NCI-H1417 (cell line): ENCODE measurements at regions not wholly inside any gene's neighbourhood (a gene's known extent, or its start where the extent isn't known, plus 50 kb on each side); places are given as distances from the start of the nearest gene placed in this dataset.
A peak's percentile ranks its signal among the peaks of the same experiment; 100 is the strongest.
"Not testable (repeated sequence)": the region's sequence is repeated elsewhere in the genome, so short reads cannot be mapped to it uniquely, and the experiment has no call there.

Source experiments
- DNase-seq, 3 experiments: peaks; one replicate each; lab custom pipeline; 2025; lab: John Stamatoyannopoulos, UW

DNA sequence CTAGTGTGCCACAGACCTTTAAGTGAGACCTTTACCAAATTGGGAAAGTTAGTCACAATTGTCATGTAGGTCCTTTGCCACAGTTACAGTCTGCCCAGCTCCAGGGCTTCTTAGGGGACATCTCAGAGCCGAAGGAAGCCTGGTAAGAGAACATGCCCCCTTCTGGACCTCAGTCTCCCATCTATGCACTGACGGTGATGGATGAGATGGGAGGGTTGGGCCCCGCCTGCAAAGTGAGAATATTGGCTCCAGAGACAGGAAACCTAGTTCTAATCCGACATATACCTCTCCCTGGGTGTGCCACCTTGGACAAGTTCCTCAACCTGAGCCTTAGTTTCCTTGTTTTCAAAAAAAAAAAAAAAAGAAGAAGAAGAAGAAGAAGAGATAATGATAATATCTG is 85.1 kb upstream of the NAV2 start:
- no peak for DNase-seq

DNA sequence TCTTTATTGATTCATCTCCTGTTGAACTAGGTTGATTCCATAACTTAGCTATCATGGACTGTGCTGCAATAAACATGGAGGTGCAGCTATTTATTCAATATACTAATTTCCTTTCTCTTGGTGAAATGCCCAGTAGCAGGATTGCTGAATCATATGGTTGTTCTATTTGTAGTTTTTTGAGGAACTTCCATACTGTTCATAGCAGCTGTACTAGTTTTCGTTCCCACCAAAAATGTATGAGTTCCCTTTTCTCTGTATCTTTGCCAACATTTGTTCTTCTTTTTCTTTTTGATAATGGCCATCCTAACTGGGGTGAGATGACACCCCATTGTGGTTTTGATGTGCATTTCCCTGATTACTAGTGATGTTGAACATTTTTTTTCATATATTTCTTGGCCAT is 87.2 kb upstream of the NAV2 start:
- no peak for DNase-seq

DNA sequence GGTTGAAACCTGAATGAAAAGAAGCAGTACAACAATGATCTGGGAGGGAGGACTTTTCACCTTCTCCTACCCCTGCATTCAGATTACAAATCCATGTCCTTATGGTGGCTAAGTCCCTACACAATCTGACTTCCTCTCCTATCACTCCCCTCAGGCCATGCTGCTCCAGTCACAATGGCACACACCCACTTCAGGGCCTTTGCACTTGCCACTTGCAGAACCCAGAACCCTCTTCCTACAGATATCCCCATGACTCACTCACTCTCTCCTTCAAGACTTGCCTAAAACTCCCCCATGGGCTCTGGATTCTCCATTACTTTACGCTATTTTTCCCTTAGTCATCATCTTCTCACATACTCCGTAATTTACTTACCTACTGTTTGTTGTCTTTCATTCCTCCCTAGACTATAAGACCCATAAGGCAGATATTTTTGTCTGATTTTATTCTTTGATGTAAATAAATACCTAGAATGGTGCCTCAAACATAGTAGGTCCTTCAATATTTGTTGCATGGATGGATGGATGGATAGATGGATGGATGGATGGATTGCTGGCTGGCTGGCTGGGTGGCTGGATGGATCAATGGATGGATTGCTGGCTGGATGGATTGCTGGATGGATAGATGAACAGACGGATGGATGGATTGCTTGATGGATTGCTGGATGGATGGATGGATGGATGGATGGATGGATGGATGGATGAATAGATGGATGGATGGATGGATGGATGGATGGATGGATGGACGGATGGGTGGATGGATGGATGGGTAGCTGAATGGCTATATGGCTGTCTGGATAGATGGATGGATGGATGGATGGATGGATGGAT is 94.7 kb upstream of the NAV2 start:
- DNase-seq: no peak

DNA sequence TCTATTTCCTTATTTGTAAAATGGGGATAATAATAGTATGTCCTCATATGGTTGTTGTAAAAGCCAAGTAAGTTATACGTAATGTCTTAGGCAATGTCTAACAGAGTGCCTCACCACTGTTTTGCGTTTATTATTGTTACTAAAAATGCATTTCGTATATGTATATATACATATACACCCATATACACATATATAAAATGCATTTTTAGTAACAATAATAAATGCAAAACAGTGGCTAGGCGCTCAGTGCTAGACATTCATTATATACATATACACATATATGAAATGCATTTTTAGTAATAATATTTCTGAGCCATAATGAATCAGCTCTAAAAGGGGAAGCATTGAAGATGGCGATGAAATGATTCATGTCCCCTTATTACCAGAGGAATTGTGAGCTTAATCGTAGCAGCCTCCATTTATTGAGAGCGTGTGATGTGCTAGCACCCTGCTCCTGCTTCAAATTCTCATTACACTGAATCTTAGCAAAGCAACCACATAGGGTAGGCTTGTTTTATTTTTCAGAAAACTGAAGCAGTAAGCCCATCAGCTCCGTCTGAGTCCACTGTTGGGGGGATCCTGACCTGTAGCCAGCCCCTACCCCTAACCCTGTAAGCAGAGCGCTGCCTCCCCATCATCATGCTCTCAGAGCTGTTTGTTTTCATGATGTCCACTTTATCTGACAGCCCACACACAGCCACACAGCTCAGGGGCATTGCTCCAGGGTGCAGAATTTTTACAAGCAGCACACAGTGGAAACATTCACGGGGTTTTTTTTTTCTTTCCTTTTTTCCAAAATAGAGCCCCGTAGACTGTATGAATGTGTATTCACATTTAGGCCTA is 97.1 kb upstream of the NAV2 start:
- DNase-seq: no peak

DNA sequence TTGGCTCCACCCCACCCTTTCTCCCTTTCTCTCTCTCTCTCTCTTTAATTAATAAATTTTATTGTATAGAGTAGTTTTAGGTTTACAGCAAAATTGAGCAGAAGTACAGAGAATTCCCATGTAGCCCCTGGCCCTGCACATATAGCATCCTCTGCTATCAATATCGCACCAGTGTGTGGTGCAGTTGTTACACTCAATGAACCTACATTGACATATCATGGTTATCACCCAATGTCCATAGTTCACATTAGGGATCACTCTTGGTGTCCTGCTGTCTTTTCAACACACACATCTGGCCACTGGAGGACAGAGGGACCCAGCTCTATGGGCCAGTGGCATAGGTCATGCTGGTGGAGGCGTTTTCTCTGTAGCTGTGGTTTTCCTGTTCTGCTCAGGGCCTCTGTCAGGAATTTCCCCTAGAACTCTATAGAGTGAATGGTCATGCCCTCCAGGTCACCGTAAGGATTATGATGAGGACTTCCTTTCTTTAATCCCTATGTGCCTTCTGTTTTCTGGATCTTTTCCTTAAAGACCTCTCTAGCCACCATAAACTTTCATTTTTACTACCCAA is 98.2 kb upstream of the NAV2 start:
- no peak for DNase-seq

DNA sequence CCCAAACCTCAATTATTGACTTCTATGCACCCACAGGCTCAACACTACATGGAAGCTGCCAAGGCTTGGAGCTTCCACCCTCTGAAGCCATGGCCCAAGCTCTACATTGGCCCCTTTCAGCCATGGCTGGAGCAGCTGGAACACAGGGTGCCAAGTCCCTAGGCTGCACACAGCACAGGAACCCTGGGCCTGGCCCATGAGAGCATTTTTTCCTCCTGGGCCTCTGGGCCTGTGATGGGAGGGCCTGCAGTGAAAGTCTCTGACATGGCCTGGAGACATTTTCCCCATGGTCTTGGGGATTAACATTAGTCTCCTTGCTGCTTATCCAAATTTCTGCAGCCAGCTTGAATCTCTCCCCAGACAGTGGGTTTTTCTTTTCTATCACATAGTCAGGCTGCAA is 100.6 kb upstream of the NAV2 start:
- DNase-seq: not testable (repeated sequence)

DNA sequence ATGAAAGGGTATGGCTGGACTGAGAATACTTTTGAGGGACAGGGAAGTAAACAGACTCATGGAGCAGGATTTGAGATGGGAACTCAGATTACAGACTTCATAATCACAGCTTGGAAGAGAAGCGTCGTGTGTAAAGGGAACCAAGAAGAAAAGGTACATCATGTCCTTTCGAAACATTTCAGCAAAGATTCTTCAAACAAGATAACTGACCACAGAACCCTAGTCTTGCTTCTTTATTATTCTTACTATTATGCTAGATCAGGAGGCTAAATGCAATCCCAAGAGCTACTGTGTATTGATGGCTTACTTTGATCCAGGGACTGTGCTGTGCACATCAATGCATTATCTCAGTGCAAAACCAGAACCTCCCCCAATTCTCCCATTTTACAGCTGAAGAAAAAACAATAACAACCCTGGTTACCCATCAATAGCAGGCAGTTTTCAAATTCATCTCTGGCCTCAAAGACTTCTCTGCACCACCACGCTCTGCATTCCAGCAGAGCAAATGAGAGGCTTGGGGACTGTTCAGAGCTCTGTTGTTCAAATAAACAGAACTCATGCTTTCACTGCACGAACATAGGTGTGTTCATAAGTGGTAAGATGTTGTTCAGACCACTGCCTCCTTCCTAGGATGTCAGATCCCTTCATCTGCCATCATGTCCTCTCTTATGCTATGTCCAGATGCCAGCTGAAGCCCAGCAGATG is 104.8 kb upstream of the NAV2 start:
- no peak for DNase-seq

DNA sequence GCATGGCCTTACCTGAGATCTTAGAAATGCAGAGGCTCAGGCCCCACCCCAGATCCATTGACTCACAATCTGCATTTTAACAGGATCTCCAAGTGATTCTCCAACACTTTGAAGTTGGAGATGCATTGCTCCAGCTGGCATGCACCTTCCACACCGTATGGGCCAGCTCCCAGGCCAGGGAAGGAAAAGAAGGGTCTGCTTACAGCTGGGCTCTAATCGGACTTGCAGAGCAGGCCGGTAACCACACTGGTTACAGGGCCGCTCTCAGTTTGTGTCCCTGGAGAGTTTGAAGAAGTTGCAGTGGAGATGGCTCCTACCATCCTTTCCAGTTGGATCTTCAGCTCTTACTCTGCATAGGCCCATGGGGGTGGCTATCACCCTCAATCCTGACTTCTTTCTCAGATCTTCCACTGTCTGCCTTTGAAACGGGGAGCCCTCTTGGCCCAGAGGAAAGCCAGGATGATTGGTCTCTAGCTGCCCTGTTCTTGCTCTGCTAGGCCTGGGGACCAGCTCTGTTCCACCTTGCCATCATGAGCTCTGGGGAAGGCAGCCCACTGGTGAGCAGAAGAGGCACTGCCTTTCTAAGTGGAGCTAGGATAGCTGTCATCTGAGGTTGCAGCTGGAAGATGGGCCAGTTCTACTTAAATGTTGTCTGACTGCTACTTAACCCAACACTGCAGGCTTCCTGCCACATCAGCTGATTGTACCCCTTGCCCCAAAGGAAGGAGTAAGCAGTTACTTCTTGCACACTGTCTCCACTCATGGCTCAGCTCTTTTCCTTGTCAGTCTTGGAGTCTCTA is 105.6 kb upstream of the NAV2 start:
- no peak for DNase-seq

DNA sequence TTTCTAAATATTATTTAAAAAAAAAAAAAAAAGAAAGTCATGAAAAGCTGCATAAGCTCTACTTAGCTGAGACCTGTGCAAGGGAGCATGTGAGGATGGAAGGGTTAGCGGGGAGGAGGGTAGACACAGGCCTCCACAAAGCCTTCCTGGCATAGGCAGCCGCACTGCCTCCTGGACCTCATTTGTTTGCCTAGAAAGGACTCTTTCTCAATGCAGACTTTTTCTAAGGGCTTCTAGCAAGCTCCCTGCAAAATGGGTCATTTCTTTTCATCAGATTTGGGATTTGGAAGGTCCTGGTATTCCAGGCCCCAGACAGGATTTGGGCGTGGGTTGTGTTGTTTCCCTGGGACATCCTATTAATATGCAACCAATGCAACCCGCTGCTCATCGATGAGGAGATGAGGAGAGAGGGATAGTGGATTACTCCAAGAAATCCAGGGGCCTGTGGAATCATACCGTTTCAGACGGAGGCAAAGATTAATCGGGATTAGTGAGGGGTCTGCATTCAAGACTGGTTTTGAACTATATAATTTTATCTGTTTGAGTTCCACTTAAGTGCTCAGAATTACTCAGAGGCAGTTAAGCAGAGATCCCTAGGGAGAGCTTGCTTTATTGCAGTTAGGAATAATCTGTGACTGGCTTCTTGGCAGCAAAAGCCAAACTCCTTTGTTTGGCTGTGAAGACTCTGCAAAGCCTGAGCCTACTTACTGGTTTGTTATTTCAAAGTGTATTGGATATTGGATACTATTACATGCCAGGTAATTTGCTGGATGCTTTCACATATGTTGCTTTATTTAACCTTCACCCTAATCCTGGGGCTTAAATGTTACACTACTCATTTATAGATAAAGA is 106.9 kb upstream of the NAV2 start:
- peak in 2 of 3 experiments; percentile 25 to 58 for DNase-seq

DNA sequence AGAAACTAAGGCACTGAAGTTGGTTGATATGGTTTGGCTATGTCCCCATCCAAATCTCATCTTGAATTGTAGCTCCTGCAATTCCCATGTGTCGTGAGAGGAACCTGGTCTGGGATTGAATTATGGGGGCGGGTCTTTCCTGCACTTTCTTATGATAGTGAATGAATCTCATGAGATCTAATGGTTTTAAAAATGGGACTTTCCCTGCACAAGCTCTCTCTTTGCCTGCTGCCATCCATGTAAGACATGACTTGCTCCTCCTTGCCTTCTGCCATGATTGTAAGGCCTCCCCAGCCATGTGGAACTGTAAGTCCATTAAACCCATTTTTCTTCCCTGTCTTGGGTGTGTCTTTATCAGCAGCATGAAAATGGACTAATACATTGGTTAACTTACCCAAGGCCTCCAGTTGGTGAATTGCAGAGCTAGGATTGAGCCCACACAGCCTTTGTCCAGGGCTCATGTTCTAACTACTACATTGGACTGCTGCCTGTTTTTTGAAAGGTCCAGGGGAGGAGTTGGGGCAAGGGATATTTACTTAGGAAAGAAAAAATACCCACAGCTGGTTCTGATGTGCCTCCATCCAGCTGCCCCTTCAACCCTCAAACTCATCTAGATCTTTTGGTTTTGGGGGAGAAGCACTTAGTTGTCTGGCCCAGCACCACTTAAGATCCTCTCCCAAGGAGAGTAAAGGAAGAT is 107.8 kb upstream of the NAV2 start:
- DNase-seq: no peak

DNA sequence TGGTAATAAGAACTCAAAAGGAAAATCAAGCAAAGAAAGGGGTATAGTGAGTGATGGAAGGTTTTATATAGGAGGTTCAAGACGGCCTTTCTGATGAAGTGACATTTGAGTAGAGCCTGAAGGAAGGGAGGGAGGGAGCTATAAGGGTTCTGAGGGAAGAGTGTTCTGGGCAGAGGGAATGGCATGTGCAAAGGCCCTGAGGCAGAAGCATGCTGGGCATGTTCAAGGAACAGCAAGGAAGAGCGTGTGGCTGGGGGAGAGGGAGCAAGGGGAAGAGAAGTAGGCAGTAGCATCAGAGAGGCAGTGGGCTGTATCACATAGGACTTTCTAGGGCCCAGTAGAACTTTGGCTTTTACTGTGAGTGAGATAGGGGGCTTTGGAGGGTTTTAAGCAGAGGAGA is 108.9 kb upstream of the NAV2 start:
- no peak for DNase-seq

DNA sequence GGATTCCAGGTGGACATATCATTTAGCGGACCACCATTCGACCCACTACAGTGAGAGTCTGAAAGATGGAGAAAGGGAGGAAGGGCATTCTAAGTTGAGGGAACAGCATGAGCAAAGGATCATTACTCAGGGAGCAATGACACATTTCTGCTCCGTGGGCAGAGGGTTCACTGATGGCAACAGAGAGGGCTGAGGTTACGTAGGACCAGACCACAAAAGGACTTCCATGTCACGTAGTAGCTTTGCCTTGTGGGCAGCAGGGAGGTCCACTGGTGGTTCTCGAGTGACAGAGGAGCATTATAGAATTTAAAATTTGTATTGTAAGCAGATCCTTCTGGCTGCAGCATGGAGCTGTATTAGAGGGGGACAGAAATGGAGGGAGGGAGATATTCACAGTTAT is 109.7 kb upstream of the NAV2 start:
- DNase-seq: no peak

DNA sequence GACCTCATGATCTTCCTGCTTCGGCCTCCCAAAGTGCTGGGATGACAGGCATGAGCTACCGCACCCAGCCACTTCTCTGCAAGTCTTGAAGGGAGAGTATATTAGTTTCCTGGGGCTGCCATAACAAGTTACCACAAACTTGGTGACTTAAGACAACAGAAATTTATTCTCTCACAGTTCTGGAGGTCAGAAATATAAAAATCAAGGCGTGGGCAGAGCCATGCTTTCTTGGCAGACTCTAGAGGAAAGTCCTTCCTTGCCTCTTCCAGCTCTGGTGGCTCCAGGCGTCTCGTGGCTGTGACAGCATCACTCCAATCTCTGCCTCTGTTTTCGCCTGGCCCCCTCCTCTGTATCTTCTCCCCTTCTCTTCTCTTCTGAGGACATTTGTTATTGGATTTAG is 110.2 kb upstream of the NAV2 start:
- no peak for DNase-seq

DNA sequence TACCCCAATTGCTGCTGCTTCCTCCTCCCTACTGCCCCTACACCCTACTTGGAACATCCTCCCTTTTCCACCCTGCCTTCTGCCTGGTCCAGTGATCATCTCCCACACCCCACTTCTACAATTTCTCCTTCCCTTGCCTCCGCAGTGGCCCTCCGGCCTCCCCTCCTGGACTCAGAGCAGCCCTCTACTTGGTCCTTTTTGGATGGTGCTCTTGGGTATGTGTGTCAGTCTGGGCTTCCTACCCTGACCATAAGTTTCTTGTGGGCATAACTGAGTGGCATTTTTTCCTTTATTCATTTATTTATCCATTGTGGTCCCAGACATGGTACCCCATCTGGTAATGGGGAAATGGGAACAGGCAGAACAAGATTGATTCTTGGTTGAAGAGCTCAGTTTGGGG is 111.4 kb upstream of the NAV2 start:
- no peak for DNase-seq

DNA sequence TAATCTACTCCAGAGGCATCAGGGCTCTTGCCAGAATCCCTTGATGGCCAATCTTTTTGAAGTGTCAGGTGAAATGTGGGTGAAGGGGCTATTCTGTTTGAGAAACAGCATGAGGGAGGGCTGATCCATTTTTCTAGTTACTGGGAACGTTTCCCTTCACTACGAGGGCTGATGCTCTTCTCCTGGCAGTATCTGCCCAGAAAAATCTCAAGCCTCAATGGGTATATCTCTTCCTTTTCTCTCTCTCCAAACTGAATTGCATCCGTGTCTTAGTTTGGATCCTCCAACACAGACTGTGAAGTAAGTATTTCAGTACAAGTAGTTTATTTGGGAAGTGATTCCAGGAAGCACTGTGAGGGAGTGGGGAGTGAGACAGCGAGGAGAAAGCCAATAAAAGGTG is 113.0 kb upstream of the NAV2 start:
- no peak for DNase-seq

DNA sequence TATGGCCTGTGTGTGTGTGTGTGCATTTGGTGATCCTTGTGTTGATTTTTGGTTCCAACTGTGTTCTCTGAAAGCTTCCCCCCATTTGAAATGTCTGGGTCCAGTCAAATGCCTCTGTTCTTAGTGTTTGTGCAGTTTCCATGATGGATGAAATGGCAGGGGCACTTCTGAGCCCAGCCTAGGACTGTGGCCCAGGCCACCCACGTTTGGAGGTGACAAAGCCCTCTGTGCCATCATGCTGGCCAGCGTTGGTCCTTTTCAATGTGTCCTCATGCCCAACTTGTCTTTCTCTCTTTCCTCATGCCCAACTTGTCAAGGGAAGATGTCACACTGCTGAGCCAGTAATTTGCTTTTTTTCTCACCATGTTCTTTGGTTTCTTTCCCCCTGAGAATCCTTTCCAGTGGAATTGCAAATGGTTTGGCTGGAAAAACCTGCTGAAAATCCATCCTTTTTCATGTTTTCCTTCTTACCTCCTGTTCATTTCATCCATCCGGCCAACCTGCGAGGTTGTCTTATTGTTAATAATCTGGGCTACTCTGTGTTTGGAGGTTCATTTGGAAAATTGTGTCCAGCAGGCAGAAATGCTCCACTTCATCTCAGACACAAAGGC is 113.7 kb upstream of the NAV2 start:
- DNase-seq: no peak

DNA sequence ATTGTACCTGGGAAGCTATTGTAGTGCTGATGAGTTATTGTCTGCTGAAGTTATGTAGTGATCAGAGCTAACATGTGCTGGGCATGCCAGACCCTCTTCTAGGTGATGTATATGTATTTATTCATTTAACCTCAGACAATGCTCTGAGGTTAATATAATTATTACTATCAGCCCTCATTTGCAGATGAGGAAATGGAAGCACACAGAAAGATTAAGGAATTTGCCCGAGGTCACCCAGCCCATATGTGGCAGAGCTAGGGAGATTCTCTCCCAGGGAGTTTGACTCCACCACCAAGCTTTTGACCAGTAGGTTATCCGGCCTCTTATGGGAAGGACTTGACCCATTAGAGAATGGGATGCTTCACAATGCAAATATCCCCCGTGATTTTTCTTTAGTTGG is 114.2 kb upstream of the NAV2 start:
- no peak for DNase-seq

DNA sequence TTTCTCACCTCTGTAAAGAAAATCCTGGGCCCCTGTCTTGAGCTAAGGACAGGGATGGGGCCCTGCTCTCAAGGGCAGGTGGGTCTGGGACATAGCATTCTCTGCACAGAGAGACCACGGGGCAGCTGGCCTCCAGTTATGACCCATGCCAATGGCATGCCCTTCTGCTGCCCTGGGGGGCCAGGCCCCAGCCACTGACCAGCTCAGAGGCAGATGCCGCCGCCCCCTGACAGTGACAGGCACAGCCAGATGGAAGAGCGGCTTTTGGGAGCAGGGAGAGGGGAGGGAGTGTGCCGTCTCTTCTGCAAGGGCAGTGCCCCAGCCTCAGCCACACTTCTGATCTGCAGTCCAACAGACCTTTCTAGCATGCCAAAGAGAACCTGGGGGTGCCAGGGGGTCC is 114.8 kb upstream of the NAV2 start:
- no peak for DNase-seq

DNA sequence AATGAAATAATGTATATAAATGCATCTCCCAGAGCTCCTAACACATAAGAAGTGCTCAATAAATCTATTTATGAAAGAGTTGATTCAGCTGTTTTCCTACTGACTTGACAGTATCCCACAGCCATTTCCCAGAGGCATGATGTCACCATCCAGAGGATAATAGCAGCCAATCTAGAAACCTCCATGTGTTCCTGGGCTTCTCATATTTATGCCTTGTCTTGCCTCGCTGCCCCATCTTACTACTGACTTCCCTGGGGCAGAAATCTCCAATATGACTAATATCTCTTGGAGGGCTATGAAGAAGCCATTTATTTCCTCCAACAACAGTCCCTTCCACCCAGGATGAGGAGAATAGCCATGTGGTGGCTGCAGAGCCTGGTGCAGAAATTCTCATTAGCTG is 115.4 kb upstream of the NAV2 start:
- no peak for DNase-seq
